Natural killer cell (primary cell): ENCODE measurements at regions not wholly inside any gene's neighbourhood (a gene's known extent, or its start where the extent isn't known, plus 50 kb on each side); places are given as distances from the start of the nearest gene placed in this dataset.

Experiments
- ATAC-seq, 3 donors: fragments of 150-1000 bp in 2 of 3; fragments of 200-7000 bp in 1 of 3; cut with Tn5 transposase; 1 replicate in 1 of 3; 2 replicates in 2 of 3; pipeline ENCODE4 v1.10.0; 2021; ENCODE audit warnings: mild to moderate bottlenecking in 2 of 3, moderate library complexity in 2 of 3
- DNase-seq, 2 donors: peaks; one replicate each; pipeline versions ENCODE4 v3.0.0 to v3.0.0-alpha.2; 2013 to 2021; ENCODE audit warnings: mixed read lengths in 1 of 2
- H3K27ac ChIP-seq: one replicate; pipeline ENCODE4 v1.5.1; 2013; ENCODE audit warnings: mild to moderate bottlenecking, low read length
- H3K27me3 ChIP-seq: one replicate; pipeline ENCODE4 v1.6.1; 2013; ENCODE audit warnings: low read length; ENCODE audit not compliant: control insufficient read depth, insufficient read depth
- H3K36me3 ChIP-seq: one replicate; pipeline ENCODE4 v1.6.1; 2013; ENCODE audit warnings: low read length; ENCODE audit not compliant: control insufficient read depth, insufficient read depth
- H3K4me1 ChIP-seq: one replicate; pipeline ENCODE4 v1.6.1; 2013; ENCODE audit warnings: low read length; ENCODE audit not compliant: control insufficient read depth, insufficient read depth
- H3K4me3 ChIP-seq: one replicate; pipeline ENCODE4 v1.5.1; 2013; ENCODE audit warnings: low read length
- H3K9me3 ChIP-seq: one replicate; pipeline ENCODE4 v1.6.1; 2013; ENCODE audit warnings: low read length; ENCODE audit not compliant: control insufficient read depth, insufficient read depth
- H3K27ac Mint-ChIP-seq, 2 donors: one replicate each; pipeline ENCODE4 v1.8.0; 2022; ENCODE audit warnings: mild to moderate bottlenecking in 2 of 2, mixed read lengths in 2 of 2, moderate library complexity in 1 of 2
- H3K27me3 Mint-ChIP-seq, 2 donors: one replicate each; pipeline ENCODE4 v1.8.0; 2022; ENCODE audit warnings: low read depth in 2 of 2, mixed read lengths in 2 of 2
- H3K36me3 Mint-ChIP-seq: one replicate; pipeline ENCODE4 v1.8.0; 2022; ENCODE audit warnings: mixed read lengths
- H3K4me1 Mint-ChIP-seq, 2 donors: one replicate each; pipeline ENCODE4 v1.8.0; 2022; ENCODE audit warnings: mixed read lengths in 2 of 2
- H3K4me3 Mint-ChIP-seq: one replicate; pipeline ENCODE4 v1.8.0; 2022; ENCODE audit warnings: mild to moderate bottlenecking, moderate library complexity, mixed read lengths
- H3K9me3 Mint-ChIP-seq, 2 donors: one replicate each; pipeline ENCODE4 v1.8.0; 2022; ENCODE audit warnings: mixed read lengths in 2 of 2
- WGBS: methylation state at CpG from one replicate; pipeline ENCODE4 v1.1.7; 2013; ENCODE audit warnings: missing lambda C conversion rate; ENCODE audit not compliant: insufficient coverage; 5-methylcytosine and 5-hydroxymethylcytosine counted together
- intact Hi-C: fragments of 100-400 bp; cut with micrococcal nuclease; formaldehyde crosslinking; loops from one replicate; pipeline ENCODE4 v1.14.2; 2022
- TF ChIP-seq, protein P1 (sequence below): fragments of 200-600 bp; IDR thresholded peaks from one replicate; pipeline ENCODE4 v1.8.0; 2022; ENCODE audit warnings: antibody characterized with exemption

GRCh38 chr4:166335256-166335938 lies 462.4 kb downstream of the TLL1 start:
- Histone ChIP-seq H3K4me3 (no peak overlapping the region), H3K27ac (no peak overlapping the region), H3K9me3 (peaks cover 8% of the 10 kb centered on the region), H3K27me3 (no peaks in the 10 kb centered on the region), H3K36me3 (no peaks in the 10 kb centered on the region), H3K4me1 (no peaks in the 10 kb centered on the region)
- no peaks in the 10 kb centered on the region for H3K4me1 Mint-ChIP-seq
- DNase-seq: no peak
- WGBS: 51% methylated on average over 4 of the region's 4 CpGs
- TF ChIP-seq, protein P1, sequence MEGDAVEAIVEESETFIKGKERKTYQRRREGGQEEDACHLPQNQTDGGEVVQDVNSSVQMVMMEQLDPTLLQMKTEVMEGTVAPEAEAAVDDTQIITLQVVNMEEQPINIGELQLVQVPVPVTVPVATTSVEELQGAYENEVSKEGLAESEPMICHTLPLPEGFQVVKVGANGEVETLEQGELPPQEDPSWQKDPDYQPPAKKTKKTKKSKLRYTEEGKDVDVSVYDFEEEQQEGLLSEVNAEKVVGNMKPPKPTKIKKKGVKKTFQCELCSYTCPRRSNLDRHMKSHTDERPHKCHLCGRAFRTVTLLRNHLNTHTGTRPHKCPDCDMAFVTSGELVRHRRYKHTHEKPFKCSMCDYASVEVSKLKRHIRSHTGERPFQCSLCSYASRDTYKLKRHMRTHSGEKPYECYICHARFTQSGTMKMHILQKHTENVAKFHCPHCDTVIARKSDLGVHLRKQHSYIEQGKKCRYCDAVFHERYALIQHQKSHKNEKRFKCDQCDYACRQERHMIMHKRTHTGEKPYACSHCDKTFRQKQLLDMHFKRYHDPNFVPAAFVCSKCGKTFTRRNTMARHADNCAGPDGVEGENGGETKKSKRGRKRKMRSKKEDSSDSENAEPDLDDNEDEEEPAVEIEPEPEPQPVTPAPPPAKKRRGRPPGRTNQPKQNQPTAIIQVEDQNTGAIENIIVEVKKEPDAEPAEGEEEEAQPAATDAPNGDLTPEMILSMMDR: no peak
- peaks cover 7% of the 10 kb centered on the region for H3K36me3 Mint-ChIP-seq
- no peak overlapping the region for H3K4me3 Mint-ChIP-seq
- ATAC-seq: no peak
- intact Hi-C loops: no loop called here
- no peak overlapping the region for H3K27ac Mint-ChIP-seq
- no peaks in the 10 kb centered on the region for H3K27me3 Mint-ChIP-seq
- peaks cover 13 to 19% of the 10 kb centered on the region in 2 donors for H3K9me3 Mint-ChIP-seq

- H3K36me3 Mint-ChIP-seq: peaks cover 6% of the 10 kb centered on the region
- H3K9me3 Mint-ChIP-seq: peaks cover 9 to 11% of the 10 kb centered on the region in 2 donors
- Histone ChIP-seq H3K9me3 (no peaks in the 10 kb centered on the region), H3K27me3 (no peaks in the 10 kb centered on the region), H3K4me3 (no peak overlapping the region), H3K27ac (no peak overlapping the region), H3K36me3 (no peaks in the 10 kb centered on the region), H3K4me1 (no peaks in the 10 kb centered on the region)
- no peak overlapping the region for H3K27ac Mint-ChIP-seq
- TF ChIP-seq, protein P1: no peak
- ATAC-seq: no peak
- no peaks in the 10 kb centered on the region for H3K4me1 Mint-ChIP-seq
- WGBS: 100% methylated on average over 1 of the region's 4 CpGs
- H3K4me3 Mint-ChIP-seq: no peak overlapping the region
- H3K27me3 Mint-ChIP-seq: no peaks in the 10 kb centered on the region
- intact Hi-C loops: no loop called here
- DNase-seq: no peak
These were observed 469.0 kb downstream of the TLL1 start for GRCh38 chr4:166341992-166342391.

GRCh38 chr4:166363198-166363597 lies 490.2 kb downstream of the TLL1 start:
- H3K9me3 Mint-ChIP-seq: peaks cover 10 to 19% of the 10 kb centered on the region in 2 donors
- no peak for ATAC-seq
- H3K27ac ChIP-seq: no peak overlapping the region

More at GRCh38 chr4:166363198-166363597, 490.2 kb downstream of the TLL1 start:
- Histone ChIP-seq H3K36me3 (no peaks in the 10 kb centered on the region), H3K4me1 (no peaks in the 10 kb centered on the region), H3K27me3 (no peaks in the 10 kb centered on the region), H3K4me3 (no peak overlapping the region), H3K9me3 (no peaks in the 10 kb centered on the region)
- no peak overlapping the region for H3K27ac Mint-ChIP-seq
- WGBS: no CpG with 5 or more reads among the region's 2 CpGs
- no peaks in the 10 kb centered on the region for H3K36me3 Mint-ChIP-seq
- DNase-seq: no peak
- no peaks in the 10 kb centered on the region for H3K4me1 Mint-ChIP-seq
- no peak overlapping the region for H3K4me3 Mint-ChIP-seq
- no peaks in the 10 kb centered on the region for H3K27me3 Mint-ChIP-seq
- intact Hi-C loops: no loop called here
- TF ChIP-seq, protein P1: no peak
